ENCODE measurements at regions not wholly inside any gene's neighbourhood (a gene's known extent, or its start where the extent isn't known, plus 50 kb on each side); places are given as distances from the start of the nearest gene placed in this dataset.
A peak's percentile ranks its signal among the peaks of the same experiment; 100 is the strongest.

DNA sequence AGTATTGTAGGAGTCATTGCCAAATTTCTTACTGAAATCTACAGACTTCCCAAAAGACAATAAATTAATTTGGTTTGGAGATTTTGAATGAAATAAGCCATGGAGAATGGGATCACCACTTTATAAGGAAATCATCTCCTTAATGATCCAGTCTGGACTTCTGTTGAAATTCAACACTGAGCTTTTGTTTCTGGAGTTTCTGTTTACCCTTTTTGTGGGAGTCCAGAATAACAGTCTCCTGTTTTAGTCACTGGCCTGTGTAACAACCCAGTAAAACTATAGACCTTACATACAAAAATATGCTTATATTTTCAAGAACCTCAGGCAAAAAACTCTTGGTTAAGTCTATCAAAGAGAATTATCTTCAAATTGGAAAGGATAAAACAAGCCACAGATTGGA is 321.7 kb upstream of the PLET1 start:
- Histone ChIP-seq H2AFZ (no peak overlapping the region), H3K79me2 (no peaks in the 10 kb centered on the region), H3K27me3 (no peaks in the 10 kb centered on the region), H3K4me2 (no peak overlapping the region), H3K9me2 (replicated peaks; ENCODE audit: insufficient read depth) (no peaks in the 10 kb centered on the region), H3K9me3 (ENCODE audit: low read depth) (no peaks in the 10 kb centered on the region), H3K4me3 (no peak overlapping the region), H4K20me1 (ENCODE audit: insufficient read depth, poor library complexity, severe bottlenecking) (no peaks in the 10 kb centered on the region), H3K27ac (no peak overlapping the region), H3K36me3 (replicated peaks; ENCODE audit: insufficient read depth, low read depth) (no peaks in the 10 kb centered on the region), H3K4me1 (ENCODE audit: insufficient read depth) (no peaks in the 10 kb centered on the region)
- DNase-seq (ENCODE audit: low spot score) = no peak
- TF ChIP-seq, protein P1, sequence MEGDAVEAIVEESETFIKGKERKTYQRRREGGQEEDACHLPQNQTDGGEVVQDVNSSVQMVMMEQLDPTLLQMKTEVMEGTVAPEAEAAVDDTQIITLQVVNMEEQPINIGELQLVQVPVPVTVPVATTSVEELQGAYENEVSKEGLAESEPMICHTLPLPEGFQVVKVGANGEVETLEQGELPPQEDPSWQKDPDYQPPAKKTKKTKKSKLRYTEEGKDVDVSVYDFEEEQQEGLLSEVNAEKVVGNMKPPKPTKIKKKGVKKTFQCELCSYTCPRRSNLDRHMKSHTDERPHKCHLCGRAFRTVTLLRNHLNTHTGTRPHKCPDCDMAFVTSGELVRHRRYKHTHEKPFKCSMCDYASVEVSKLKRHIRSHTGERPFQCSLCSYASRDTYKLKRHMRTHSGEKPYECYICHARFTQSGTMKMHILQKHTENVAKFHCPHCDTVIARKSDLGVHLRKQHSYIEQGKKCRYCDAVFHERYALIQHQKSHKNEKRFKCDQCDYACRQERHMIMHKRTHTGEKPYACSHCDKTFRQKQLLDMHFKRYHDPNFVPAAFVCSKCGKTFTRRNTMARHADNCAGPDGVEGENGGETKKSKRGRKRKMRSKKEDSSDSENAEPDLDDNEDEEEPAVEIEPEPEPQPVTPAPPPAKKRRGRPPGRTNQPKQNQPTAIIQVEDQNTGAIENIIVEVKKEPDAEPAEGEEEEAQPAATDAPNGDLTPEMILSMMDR (IDR thresholded peaks at IDR 0.05; ENCODE audit: poor library complexity) = no peak
- no peak for TF ChIP-seq EZH2 (IDR thresholded peaks at IDR 0.05; ENCODE audit: borderline replicate concordance)
- no peak for TF ChIP-seq EZH2phosphoT487 (IDR thresholded peaks at IDR 0.05; ENCODE audit: low read depth, severe bottlenecking, unreplicated experiment)

DNA sequence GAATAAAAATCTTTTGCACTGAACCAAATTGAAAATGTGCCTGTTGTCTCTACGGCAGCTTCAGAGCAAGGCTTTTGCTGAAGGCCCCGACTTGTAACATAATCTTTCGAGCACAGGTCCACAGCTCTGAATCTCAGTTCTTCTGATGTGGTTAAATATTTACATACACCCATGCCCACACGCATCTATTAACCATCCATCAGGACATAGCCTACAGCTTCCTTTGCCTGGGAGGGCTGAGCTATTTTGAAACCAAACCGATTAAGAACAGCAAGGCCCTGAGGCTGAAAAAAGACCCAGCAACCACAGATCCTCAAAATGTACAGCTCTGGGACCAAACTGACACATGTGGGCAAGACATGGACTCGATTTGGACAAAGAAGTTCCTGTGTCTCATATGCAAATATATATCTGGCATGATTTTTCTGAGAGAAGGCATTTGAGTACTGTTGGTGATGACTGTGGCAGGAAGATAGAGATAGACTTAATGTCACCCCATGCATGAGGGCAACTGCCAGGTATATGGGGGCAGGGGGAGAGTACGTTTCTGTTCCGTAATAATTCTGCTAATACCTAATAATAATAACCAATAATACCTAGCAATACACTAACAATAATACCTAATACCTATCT is 322.7 kb upstream of the PLET1 start:
- TF ChIP-seq, protein P1 (IDR thresholded peaks at IDR 0.05; ENCODE audit: poor library complexity) = no peak
- TF ChIP-seq EZH2phosphoT487 (IDR thresholded peaks at IDR 0.05; ENCODE audit: low read depth, severe bottlenecking, unreplicated experiment) (no peak), EZH2 (IDR thresholded peaks at IDR 0.05; ENCODE audit: borderline replicate concordance) (no peak)
- H3K4me3 ChIP-seq = no peak overlapping the region
- H3K4me1 ChIP-seq (ENCODE audit: insufficient read depth) = peaks cover under 1% of the 10 kb centered on the region
- no peak overlapping the region for H3K27ac ChIP-seq
- no peaks in the 10 kb centered on the region for H3K9me2 ChIP-seq (replicated peaks; ENCODE audit: insufficient read depth)
- DNase-seq (ENCODE audit: low spot score) = no peak
- H3K27me3 ChIP-seq = no peaks in the 10 kb centered on the region
- no peaks in the 10 kb centered on the region for H3K79me2 ChIP-seq
- no peaks in the 10 kb centered on the region for H3K36me3 ChIP-seq (replicated peaks; ENCODE audit: insufficient read depth, low read depth)
- no peak overlapping the region for H2AFZ ChIP-seq
- 66% methylated on average over 8 of the region's 8 CpGs for WGBS (ENCODE audit: low lambda C conversion rate, missing lambda C conversion rate)
- H4K20me1 ChIP-seq (ENCODE audit: insufficient read depth, poor library complexity, severe bottlenecking) = no peaks in the 10 kb centered on the region
- H3K9me3 ChIP-seq (ENCODE audit: low read depth) = no peaks in the 10 kb centered on the region
- H3K4me2 ChIP-seq = no peak overlapping the region

DNA sequence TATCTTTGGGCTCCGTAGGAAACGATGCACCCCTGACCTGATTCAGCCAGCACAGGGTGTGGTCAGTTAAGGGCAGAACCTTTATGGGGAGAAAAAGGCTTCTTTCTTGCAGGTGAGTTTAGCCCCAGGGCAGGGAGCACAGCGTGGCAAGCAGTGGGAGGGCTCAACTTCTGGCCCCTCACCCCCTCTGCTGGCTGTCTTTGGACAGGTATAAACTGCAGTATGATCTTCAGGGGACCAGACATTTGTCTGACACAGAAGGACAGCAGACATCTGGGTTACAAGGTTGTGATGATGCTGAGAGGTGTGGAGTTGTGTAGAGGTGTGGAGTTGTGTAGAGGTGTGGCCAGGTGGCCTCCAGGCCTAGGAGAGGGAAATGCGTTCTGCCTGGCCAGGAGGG is 324.0 kb upstream of the PLET1 start:
- peaks cover 13% of the 10 kb centered on the region for H3K4me1 ChIP-seq (ENCODE audit: insufficient read depth)
- TF ChIP-seq, protein P1 (IDR thresholded peaks at IDR 0.05; ENCODE audit: poor library complexity) = peak; percentile 30
- TF ChIP-seq EZH2phosphoT487 (IDR thresholded peaks at IDR 0.05; ENCODE audit: low read depth, severe bottlenecking, unreplicated experiment) = no peak
- peak; percentile 36 for DNase-seq (ENCODE audit: low spot score)
- H3K4me3 ChIP-seq = no peak overlapping the region
- no peak overlapping the region for H3K27ac ChIP-seq
- no peaks in the 10 kb centered on the region for H3K27me3 ChIP-seq
- H3K36me3 ChIP-seq (replicated peaks; ENCODE audit: insufficient read depth, low read depth) = no peaks in the 10 kb centered on the region
- no peak overlapping the region for H3K4me2 ChIP-seq
- 57% methylated on average over 4 of the region's 4 CpGs for WGBS (ENCODE audit: low lambda C conversion rate, missing lambda C conversion rate)
- no peaks in the 10 kb centered on the region for H3K9me3 ChIP-seq (ENCODE audit: low read depth)
- no peak overlapping the region for H2AFZ ChIP-seq
- no peaks in the 10 kb centered on the region for H3K79me2 ChIP-seq
- no peaks in the 10 kb centered on the region for H3K9me2 ChIP-seq (replicated peaks; ENCODE audit: insufficient read depth)
- no peaks in the 10 kb centered on the region for H4K20me1 ChIP-seq (ENCODE audit: insufficient read depth, poor library complexity, severe bottlenecking)

DNA sequence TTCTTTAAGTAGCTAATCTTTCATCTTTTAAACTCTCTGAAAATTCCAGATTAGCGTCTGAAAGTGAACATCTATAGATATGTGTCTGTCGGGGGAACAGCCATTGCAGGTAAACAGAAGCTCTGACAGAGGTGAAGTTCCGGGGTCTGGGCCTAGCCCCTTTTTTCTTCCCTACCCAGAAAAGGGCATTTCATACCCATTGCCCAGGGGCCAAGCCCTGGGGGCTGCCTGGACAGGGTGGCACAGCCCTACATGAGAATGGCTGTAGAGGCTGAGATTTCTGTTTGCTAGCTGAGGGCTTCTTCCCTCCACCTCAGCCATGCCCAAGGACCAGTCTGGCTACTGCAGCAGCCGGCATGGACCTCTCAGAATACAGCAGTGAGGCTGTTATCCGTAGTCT is 327.0 kb upstream of the PLET1 start:
- TF ChIP-seq EZH2phosphoT487 (IDR thresholded peaks at IDR 0.05; ENCODE audit: low read depth, severe bottlenecking, unreplicated experiment) (no peak), EZH2 (IDR thresholded peaks at IDR 0.05; ENCODE audit: borderline replicate concordance) (no peak)
- TF ChIP-seq, protein P1 (IDR thresholded peaks at IDR 0.05; ENCODE audit: poor library complexity) = no peak
- no peaks in the 10 kb centered on the region for H3K36me3 ChIP-seq (replicated peaks; ENCODE audit: insufficient read depth, low read depth)
- 72% methylated on average over 5 of the region's 5 CpGs for WGBS (ENCODE audit: low lambda C conversion rate, missing lambda C conversion rate)

More for the DNA sequence above, 327.0 kb upstream of the PLET1 start:
- H3K27ac ChIP-seq = no peak overlapping the region
- no peak overlapping the region for H3K4me3 ChIP-seq
- H3K9me2 ChIP-seq (replicated peaks; ENCODE audit: insufficient read depth) = no peaks in the 10 kb centered on the region
- peaks cover 24% of the 10 kb centered on the region for H3K4me1 ChIP-seq (ENCODE audit: insufficient read depth)
- no peak overlapping the region for H3K4me2 ChIP-seq
- no peaks in the 10 kb centered on the region for H3K27me3 ChIP-seq
- no peaks in the 10 kb centered on the region for H4K20me1 ChIP-seq (ENCODE audit: insufficient read depth, poor library complexity, severe bottlenecking)
- no peaks in the 10 kb centered on the region for H3K9me3 ChIP-seq (ENCODE audit: low read depth)
- H3K79me2 ChIP-seq = no peaks in the 10 kb centered on the region
- no peak overlapping the region for H2AFZ ChIP-seq
- DNase-seq (ENCODE audit: low spot score) = no peak

All from hepatocyte (in vitro differentiated cells).